HEK293T (cell line): ENCODE measurements at regions not wholly inside any gene's neighbourhood (a gene's known extent, or its start where the extent isn't known, plus 50 kb on each side); places are given as distances from the start of the nearest gene placed in this dataset.

ENCODE experiments used
- CTCF ChIA-PET: fragments of 350-600 bp; formaldehyde crosslinking; extraction: SDS; loops from one replicate; lab custom pipeline; 2021; ENCODE audit warnings: antibody characterized with exemption, inconsistent platforms; lab: Yijun Ruan, JAX
- POLR2A ChIA-PET: fragments of 350-600 bp; formaldehyde crosslinking; extraction: SDS; loops from one replicate; lab custom pipeline; 2020; ENCODE audit warnings: antibody characterized with exemption, inconsistent platforms; lab: Yijun Ruan, JAX
- DNase-seq: peaks from one replicate; pipeline ENCODE4 v3.0.0; 2012; ENCODE audit warnings: mixed read lengths; ENCODE audit errors: extremely low spot score
- ARNT ChIP-seq: fragments of 450-650 bp; IDR thresholded peaks from 2 replicates; pipeline ENCODE4 v1.6.1; 2017; ENCODE audit warnings: mild to moderate bottlenecking
- BHLHE40 ChIP-seq: fragments of 450-650 bp; IDR thresholded peaks from 2 replicates; pipeline ENCODE4 v1.6.1; 2016; ENCODE audit warnings: mild to moderate bottlenecking, moderate library complexity, borderline replicate concordance
- CTBP1 ChIP-seq: fragments of 450-650 bp; IDR thresholded peaks from 2 replicates; pipeline ENCODE4 v1.6.1; 2016; ENCODE audit warnings: borderline replicate concordance
- ELF4 ChIP-seq: fragments of 450-650 bp; IDR thresholded peaks from 2 replicates; pipeline ENCODE4 v1.6.1; 2017; ENCODE audit warnings: antibody characterized with exemption
- FOXA1 ChIP-seq: fragments of 450-650 bp; IDR thresholded peaks from 2 replicates; pipeline ENCODE4 v1.6.1; 2016; ENCODE audit warnings: mild to moderate bottlenecking
- FOXK2 ChIP-seq: fragments of 450-650 bp; IDR thresholded peaks from 2 replicates; pipeline ENCODE4 v1.6.1; 2016; ENCODE audit warnings: mild to moderate bottlenecking
- FOXM1 ChIP-seq: fragments of 450-650 bp; IDR thresholded peaks from 2 replicates; pipeline ENCODE4 v1.6.1; 2017; ENCODE audit warnings: mild to moderate bottlenecking, borderline replicate concordance
- HDGF ChIP-seq: fragments of 450-650 bp; IDR thresholded peaks from 2 replicates; pipeline ENCODE4 v1.6.1; 2017; ENCODE audit warnings: antibody characterized with exemption, borderline replicate concordance
- L3MBTL2 ChIP-seq: fragments of 450-650 bp; conservative IDR thresholded peaks from 2 replicates; pipeline ENCODE4 v1.6.1; 2016; ENCODE audit warnings: mild to moderate bottlenecking
- LEF1 ChIP-seq: fragments of 450-650 bp; IDR thresholded peaks from 2 replicates; pipeline ENCODE4 v1.6.1; 2017; ENCODE audit warnings: mild to moderate bottlenecking, borderline replicate concordance
- NFRKB ChIP-seq: fragments of 450-650 bp; IDR thresholded peaks from 2 replicates; pipeline ENCODE4 v1.6.1; 2016; ENCODE audit warnings: mild to moderate bottlenecking, moderate library complexity
- PKNOX1 ChIP-seq: fragments of 450-650 bp; IDR thresholded peaks from 2 replicates; pipeline ENCODE4 v1.6.1; 2016
- SP1 ChIP-seq: fragments of 450-650 bp; IDR thresholded peaks from 2 replicates; pipeline ENCODE4 v1.6.1; 2017
- SUZ12 ChIP-seq: fragments of 450-650 bp; IDR thresholded peaks from 2 replicates; pipeline ENCODE4 v1.6.1; 2016; ENCODE audit warnings: mild to moderate bottlenecking
- TARDBP ChIP-seq: fragments of 450-650 bp; IDR thresholded peaks from 2 replicates; pipeline ENCODE4 v1.6.1; 2016
- ZNF384 ChIP-seq: fragments of 450-650 bp; IDR thresholded peaks from 2 replicates; pipeline ENCODE4 v1.6.1; 2016

- ChIA-PET CTCF (no interaction called here), POLR2A (no interaction called here)
- TF ChIP-seq FOXM1 (no peak), CTBP1 (no peak), HDGF (no peak), ARNT (no peak)
- DNase-seq = no peak
Measured at GRCh38 chr2:225948903-225949302, 549.4 kb downstream of the NYAP2 start.

GRCh38 chr2:225938991-225939390 lies 539.5 kb downstream of the NYAP2 start:
- TF ChIP-seq L3MBTL2 (no peak), ARNT (no peak), TARDBP (no peak), BHLHE40 (no peak), HDGF (no peak), NFRKB (no peak)
- CTCF ChIA-PET = no interaction called here
- DNase-seq = no peak
- POLR2A ChIA-PET = no interaction called here

GRCh38 chr2:225937625-225938187 lies 538.2 kb downstream of the NYAP2 start:
- POLR2A ChIA-PET = no interaction called here
- no peak for DNase-seq
- CTCF ChIA-PET = no interaction called here
- no peak for TF ChIP-seq LEF1
- no peak for TF ChIP-seq ELF4
- TF ChIP-seq ARNT = no peak
- TF ChIP-seq HDGF = no peak
- no peak for TF ChIP-seq FOXM1
- no peak for TF ChIP-seq SUZ12
- no peak for TF ChIP-seq L3MBTL2
- no peak for TF ChIP-seq PKNOX1
- TF ChIP-seq CTBP1 = no peak
- TF ChIP-seq FOXK2 = no peak
- no peak for TF ChIP-seq TARDBP
- TF ChIP-seq NFRKB = no peak
- no peak for TF ChIP-seq ZNF384
- TF ChIP-seq SP1 = no peak
- TF ChIP-seq FOXA1 = no peak
- TF ChIP-seq BHLHE40 = no peak

GRCh38 chr2:225932811-225933413 lies 533.4 kb downstream of the NYAP2 start:
- POLR2A ChIA-PET = no interaction called here
- TF ChIP-seq ZNF384 (no peak), ELF4 (no peak), ARNT (no peak), SP1 (no peak), BHLHE40 (no peak), FOXA1 (no peak), HDGF (no peak), SUZ12 (no peak), PKNOX1 (no peak), FOXM1 (no peak), TARDBP (no peak), FOXK2 (no peak), L3MBTL2 (no peak), LEF1 (no peak), NFRKB (no peak), CTBP1 (no peak)
- DNase-seq = no peak
- CTCF ChIA-PET = no interaction called here

- no peak for DNase-seq
- no peak for TF ChIP-seq BHLHE40
- no peak for TF ChIP-seq NFRKB
- TF ChIP-seq FOXA1 = no peak
- TF ChIP-seq LEF1 = no peak
- TF ChIP-seq L3MBTL2 = no peak
- no peak for TF ChIP-seq ARNT
- TF ChIP-seq FOXK2 = no peak
- no peak for TF ChIP-seq ELF4
- no peak for TF ChIP-seq HDGF
- TF ChIP-seq CTBP1 = no peak
- no peak for TF ChIP-seq FOXM1
- TF ChIP-seq TARDBP = no peak
- no peak for TF ChIP-seq PKNOX1
- no peak for TF ChIP-seq ZNF384
- TF ChIP-seq SP1 = no peak
- ChIA-PET POLR2A (no interaction called here), CTCF (no interaction called here)
Measured at GRCh38 chr2:225930687-225931086, 531.2 kb downstream of the NYAP2 start.

GRCh38 chr2:225920621-225921220 lies 521.2 kb downstream of the NYAP2 start:
- POLR2A ChIA-PET = no interaction called here
- CTCF ChIA-PET = no interaction called here
- TF ChIP-seq TARDBP (no peak), SP1 (no peak), LEF1 (no peak)
- DNase-seq = no peak
